Nucleus accumbens (tissue), 56 donors: ENCODE measurements at regions not wholly inside any gene's neighbourhood (a gene's known extent, or its start where the extent isn't known, plus 50 kb on each side); places are given as distances from the start of the nearest gene placed in this dataset.

Source experiments
- DNase-seq, 56 donors: peaks; one replicate each; lab custom pipeline; 2025; lab: John Stamatoyannopoulos, UW

DNA sequence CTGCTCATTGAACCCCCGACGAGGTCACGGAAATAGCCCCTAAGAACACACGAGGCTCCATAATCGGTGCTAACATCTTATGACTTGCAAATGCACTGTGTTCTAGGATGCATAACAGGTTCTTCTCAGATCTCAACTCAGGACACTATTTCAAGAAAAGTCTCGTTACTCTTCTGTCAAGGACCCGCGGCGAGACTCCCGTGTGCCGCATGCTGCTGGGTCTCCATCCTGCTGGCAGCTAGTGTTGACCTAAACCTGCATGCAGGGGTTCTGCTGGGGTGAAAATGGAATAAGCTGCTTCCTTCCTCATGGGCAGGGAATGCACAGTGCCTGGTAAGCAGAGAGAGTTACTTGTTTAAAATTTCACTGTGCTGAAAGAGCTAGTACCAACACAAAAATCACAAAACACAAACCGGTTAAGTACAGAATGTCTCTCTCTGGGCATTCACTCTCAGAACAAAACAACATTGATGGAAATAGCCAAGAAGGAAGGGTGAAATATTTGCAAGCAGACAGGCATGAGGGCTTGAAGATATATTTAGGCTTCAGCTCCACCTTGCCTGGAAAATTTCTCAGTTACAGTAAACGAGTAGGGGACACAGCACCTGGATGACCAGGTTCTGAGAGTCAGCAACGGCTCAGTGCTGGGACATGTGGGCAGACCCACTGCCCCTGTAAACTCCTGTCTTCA is 416.5 kb downstream of the GADD45G start:
- no peak for DNase-seq

DNA sequence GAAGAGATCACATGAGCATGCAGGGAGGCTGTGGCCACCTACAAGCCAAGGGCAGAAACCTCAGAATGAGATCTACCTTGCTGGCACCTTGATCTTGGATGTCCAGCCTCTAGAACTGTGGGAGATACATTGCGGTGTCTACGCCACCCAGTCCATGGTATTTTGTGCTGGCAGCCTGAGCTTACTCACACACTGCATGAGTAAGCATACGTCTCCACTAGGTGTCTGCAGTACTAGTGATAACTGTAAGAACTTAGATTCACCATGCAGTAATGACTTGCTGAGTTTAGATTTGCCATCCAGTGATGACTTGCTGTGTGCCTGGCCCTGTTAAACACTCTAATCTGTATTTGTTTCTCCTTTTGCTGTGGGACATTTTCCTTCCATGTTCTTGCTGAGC is 417.7 kb downstream of the GADD45G start:
- DNase-seq = no peak

DNA sequence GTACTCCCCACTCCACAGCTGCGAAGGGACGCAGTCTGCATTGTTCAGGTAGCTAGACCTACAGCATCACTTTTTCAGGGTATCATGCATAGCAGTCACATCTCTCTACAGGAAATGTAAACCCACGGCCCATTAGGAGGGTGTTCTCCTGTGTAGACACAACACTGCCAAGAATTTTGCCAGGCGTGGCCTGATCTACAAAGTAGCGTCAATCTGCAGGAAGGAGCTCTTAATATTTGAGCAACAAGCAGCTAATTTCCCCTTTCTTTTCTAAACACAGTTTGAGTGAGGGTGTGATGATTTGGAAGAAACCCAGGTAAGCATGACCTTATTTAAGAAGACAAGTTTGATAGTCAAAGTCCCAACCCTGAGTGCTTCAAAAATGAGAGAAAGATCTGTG is 419.0 kb downstream of the GADD45G start:
- DNase-seq = no peak

DNA sequence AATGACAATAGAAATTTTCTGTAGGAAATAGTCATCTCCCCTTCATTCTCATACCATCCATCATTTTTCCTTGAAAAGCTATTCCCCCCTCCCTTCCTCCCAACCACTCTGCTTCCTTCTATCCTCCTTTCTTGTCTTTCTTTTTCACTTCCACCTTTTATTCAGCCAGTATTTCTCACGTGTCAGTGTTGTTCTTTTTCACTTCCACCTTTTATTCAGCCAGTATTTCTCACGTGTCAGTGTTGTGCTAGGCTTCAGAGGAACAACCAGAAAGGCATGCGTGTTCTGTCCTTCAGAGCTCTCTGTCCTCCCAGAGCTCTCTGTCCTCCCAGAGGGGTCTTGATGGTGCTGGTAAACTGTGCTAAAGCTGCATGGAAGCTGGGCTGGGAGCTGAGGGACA is 419.6 kb downstream of the GADD45G start:
- DNase-seq = no peak

DNA sequence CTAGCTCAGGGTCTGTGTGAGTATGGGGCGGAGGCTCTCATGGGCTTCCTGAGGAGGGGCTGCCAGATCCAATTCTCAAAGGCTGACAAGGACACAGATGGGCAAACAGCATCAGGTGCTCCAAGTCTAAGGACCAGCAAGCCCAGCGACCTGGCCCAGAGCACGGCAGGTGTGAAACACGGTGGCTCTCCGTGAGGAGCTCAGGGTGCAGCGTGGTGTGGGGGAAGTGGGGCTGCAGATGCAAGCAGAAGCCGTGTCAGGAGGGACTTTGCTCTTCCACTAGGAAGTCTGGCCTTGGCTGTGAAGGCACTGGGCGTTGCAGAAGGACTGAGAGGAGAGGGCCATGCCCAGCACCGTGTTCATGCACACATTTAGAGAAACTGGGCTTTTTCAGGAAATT is 420.0 kb downstream of the GADD45G start:
- no peak for DNase-seq

DNA sequence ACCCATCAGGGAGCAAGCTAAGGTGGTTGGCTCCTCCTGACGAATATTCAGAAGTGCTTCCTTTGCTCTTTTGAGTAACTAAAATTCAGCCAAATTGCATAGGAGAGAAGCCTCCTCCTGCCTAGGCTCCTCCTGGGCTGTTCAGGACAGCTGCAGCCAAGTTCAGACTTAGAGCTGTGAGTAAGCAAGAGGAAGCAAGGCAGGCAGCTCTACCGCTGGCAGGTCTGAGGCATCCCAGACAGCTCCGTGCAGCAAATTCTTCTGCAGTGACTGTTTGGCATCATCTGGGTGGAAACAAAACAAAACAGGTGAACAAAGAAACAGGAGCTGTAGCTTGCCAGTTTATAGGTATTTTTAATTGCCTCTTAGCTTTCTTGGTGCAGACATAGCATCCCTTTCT is 421.0 kb downstream of the GADD45G start:
- no peak for DNase-seq

DNA sequence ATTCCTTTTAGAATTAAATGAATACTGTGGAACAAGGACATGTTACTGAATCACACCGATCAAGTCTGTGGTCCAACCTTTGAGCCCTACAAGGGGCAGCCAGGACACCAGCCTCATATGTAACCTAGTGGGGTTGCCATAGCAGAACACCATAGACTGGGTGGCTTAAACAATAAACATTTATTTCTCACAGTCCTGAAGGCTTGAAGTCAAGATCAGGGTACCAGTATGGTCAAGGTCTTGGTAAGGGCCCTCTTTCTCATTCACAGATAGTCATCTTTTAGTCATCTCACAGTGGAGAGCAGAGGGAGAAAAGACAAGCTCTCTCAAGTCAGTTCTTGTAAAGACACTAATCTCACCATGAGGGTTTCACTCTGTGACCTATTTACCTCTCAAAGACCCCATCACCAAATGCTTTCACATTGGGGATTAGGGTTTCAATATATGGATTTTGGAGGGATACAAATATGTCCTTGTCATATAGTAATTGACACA is 422.5 kb downstream of the GADD45G start:
- no peak for DNase-seq

DNA sequence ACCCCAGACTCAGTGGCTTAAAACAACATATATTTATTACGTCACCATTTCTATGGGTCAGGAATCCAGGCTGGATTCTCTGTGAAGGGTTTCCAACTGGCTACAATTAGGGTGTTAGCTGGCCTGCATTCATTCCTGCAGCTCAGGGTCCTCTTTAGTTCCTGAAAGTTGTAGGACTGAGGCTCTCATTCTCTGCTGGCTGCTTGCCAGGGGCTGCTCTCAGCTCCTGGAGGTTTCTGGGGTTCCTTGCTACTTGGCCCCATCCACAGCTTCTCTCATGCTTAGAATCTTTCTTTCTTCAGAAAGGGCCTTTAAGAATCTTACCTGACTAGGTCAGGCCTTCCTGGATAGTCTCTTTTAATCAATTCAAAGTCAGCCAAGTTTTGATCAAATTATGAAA is 424.6 kb downstream of the GADD45G start:
- DNase-seq = no peak

DNA sequence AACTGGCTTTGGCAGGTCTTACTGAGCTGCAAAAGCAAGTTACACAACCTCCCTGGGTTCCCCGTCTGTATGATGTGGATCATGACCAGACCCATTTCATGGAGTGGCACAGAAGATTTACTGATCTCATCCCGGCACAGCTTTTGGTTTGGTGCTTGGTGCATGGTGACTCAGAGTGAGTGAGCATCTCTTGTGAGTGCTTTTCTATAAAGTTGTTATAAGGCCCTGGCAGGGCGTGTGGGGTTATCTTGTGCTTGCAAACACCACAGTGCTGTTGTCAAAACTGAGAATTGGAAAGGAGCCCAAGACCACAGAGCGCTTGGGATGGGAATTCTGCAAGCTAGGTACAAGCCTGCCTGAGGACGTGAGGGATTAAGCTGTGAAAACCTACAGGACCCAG is 425.2 kb downstream of the GADD45G start:
- DNase-seq = no peak

DNA sequence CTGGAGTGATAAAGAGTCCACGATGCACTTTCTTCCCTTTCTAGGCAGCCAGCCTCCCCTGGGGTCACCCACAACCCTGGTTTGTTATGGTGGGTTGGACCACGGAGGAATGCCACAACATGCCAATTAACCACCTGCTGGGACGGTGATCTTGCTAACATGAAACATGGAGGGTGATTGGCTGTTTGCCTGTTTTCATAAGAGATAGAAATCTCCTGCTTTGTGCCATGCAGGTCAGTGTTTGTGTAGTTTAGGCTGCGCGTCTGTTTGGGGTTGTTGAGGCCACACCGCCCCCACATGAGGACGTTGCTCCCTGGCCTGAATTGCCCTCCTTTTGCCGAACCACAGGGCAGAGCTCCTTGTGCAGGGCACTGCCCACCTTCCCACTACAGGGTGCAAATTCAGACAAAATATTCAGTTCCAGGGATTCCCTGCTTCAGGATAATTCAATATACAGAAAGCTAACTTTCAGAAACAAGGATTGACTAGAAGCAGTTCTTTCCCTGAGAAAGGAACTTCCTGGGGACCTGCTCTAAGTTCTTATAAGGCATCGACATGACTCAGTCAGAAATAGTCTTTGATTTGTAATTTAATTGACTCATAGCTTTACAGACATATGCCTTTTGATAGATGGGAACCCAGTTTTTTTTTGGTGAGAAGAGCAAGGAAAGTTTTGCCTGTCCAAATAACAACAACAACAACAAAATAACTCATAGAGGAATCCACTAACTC is 427.6 kb downstream of the GADD45G start:
- DNase-seq = no peak

DNA sequence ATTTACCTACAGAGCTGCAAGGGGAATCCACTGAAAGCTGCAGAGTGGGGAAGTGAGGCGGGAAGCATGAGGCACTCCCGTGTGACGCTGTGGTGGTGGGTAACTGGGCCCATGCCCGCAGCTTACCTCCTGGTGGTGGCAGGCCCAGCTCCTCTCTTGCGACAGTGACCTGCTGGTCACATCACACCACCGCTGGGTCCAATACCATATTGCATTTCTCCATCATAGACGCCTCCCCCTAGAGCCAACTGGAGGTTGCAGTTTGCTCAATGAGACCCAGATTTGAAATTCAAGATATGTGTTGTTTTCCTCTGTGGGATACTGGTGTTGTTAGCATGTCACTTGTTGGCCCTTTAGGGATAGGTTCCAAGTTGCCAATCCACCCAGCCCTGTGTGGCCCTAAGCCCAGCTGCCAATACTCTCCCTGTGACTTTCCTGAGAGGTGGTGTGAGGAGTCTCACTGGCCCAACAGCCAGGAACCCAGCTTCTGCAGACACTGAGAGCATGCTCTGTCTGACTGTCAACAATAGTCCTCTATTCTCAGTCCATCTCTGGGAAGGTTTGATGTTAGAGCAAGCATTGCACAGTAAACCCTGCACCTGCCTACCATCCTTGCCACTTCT is 428.3 kb downstream of the GADD45G start:
- DNase-seq = no peak

DNA sequence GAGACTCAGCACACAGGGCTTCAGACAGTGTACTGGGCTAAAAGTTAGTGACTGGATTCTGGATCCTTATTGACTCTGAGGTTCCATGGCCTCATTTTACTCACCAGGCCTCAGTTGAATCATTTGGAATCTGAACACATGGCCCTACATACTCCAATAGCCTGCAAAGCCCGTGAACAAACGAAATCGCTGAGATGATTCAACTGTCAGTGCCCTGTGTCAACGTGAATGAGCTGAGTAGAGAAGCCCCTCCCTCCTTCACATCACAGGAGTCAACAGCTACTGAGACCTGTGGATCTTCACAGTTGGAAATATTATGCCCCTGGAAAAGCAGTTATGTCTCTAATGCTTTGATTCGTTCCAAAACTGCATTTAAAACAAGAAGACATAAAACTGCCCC is 429.3 kb downstream of the GADD45G start:
- DNase-seq = no peak

DNA sequence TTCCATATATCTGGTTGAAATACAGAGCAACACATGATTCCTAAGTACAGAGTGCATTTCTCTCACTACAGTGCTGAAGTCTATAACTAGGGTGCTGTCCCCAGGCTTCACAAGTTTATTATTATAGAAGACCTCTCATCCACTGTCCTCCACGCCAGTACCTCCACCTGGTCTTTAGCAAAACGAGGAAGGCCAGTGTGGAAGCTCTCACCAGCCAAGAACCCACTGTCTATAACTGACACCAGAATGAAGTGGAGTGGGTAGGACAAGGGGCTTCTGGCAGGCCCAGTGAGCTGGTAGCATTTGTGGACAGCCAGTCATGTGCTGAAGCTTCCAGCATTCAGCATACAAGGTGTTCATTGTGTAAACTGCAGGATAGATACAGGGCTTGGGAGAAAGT is 430.7 kb downstream of the GADD45G start:
- DNase-seq = no peak

DNA sequence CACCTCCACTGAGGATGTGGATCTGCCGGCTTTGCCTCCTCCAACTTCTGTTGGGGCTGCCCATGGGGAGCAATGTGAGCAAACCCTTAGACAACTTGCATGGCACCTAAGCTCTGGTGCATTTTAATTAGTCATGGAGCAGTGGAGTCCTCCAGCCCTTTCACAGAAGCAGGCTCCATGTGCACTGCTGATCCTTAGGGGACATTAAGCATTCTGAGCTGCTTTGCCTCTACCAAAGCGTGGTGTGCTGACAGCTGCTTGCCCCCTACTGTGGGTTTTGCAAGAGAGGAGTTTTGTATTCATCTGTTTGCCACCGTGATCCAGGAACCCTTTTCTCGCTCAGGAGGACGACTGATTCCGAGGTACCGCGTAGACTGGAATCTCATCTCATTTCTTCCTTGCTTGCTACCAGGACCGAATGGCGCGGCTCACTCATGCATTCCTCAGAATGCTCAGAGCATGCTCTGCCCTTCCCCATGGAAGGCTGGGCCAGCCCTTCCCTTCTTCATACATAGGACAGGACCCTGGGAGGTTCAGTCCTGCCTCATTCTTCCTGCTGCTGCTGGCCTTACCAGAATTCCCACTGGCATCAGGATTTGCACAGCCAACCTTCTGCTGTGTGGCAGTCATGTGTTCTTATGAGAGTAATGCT is 432.5 kb downstream of the GADD45G start:
- DNase-seq = no peak

DNA sequence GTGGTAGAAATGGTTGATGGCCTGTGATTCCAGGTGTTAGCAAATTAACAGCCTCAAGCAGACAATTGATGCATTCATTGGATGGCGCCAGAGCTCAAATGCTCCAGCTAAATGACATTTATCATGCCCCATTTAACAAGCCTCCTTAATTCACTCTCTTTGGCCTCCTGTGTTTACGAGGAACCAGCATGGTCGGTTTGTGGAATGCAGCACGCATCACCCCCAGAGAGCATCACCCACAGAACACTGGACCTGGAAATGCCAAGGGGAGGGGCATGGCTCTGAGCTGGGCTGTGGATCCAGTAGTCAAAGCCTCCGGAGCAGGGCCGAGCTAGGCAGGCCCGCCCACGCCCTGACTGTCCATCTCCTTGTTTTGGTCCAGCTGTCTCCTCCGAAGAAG is 434.0 kb downstream of the GADD45G start:
- no peak for DNase-seq

DNA sequence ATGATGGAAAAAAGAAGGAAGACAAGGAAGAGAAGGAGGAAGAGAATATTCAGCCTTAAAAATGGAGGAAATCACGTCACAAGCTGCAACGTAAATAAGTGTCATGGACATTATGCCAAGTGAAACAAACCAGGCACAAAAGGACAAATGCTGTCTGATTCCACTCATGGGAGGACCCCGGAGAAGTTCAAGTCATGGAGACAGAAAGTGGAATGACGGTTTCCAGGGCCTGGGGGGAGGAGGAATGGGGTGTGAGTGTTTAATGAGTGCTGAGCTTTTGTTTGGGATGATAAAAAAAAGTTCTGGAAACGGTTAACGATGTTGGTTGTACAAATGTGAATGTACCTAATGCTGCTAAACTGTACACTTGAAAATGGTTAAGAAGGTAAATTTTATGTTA is 439.5 kb downstream of the GADD45G start:
- DNase-seq = no peak

DNA sequence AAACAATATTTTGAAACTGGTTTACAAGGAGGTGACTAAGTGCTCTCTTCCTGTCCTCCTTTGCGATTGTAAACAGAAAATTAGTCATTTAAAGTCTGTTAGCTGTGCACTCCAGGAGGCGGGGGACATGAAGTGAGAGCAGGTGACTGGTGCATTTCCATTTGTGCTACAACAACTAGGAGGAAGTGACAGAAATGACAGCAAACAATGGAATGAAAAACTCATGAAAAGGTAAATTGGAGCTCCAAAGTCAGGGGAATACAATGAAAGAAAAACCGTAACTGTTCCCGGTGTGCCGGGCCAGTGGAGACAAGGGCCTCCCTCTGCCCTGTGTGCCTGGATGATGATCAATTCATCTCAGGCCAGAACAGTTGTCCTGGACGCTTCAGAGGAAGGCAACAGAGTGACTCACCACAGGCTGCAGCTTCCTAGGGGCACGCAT is 439.9 kb downstream of the GADD45G start:
- no peak for DNase-seq

DNA sequence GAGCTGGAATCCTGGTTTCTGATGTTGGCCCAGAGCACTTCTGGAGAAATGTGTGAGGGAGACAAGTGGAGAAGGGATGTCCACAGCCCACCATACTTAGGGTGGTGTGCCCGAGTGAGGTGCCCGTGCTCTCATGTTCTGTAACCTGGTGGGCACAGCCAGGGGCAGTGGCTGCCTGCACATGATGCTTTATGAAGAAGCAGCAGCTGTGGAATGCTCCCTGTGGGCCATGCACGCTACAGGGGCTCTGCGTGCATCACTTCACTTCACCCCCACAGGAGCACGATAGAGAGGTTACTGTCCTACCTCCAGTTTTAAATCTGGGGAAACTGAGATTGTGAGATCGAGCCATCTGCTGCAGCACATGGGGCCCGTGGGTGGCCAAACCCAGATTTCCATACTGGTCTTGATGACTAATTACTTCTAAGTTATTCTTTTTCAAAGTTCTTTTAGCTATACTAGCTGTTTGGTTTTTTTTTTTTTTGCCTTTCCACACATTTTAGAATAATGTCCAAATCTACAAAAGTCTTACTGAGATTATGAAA is 441.6 kb downstream of the GADD45G start:
- no peak for DNase-seq

DNA sequence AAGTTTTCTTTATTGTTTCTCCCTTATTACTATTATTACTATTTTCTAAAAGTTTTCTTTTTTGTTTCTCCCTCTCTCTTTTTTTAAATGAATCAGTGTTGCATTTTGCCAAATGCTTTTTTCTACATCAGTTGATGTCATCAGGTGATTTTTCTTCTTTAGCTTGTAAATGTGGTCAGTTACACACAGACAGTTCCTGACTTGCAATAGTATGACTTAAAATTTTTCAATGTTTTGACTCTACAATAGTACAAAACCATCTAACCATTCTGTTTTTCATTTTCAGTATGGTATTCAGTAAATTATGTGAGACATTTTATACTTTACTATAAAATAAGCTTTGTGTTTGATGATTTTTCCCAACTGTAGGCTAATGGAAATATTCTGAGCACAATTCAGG is 443.0 kb downstream of the GADD45G start:
- DNase-seq = no peak

DNA sequence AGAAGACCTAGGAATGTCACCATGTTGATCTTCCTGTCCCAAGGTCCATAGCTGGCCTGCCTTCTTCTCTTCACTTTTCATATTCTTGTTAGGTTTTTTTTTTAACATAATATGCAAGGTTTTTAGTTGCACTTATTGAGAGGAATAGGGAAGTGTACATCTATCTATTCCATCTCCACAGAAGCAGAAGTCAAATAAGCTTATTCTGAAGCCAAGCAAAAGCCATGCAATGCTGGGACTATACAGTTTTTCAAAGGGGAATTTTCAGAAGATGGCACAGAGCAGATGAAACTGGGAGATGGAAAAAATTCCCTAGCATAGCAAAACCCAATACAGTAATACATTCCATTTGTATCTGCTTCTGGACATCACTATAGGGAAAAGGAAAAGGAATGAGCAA is 447.6 kb downstream of the GADD45G start:
- no peak for DNase-seq

DNA sequence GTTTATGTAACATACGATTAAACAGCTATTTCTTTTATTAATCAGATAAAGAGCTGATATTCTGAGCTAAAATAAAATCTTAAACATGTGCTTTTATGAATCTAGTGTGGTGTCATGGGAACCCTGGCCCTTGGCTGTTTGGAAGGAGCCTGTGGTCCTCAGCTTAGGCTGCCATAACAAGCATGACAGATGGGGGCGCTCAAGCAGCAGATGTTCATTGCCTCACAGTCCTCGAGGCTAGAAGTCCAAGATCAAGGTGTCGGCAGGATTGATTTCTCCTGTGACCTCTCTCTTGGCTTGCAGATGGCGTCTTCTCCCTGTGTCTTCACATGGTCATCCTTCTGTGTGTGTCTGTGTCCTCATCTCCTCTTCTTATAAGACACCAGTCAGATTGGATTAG is 448.2 kb downstream of the GADD45G start:
- DNase-seq = no peak
